Bronchial epithelial cell (primary cell): ENCODE measurements at regions not wholly inside any gene's neighbourhood (a gene's known extent, or its start where the extent isn't known, plus 50 kb on each side); places are given as distances from the start of the nearest gene placed in this dataset.
A peak's percentile ranks its signal among the peaks of the same experiment; 100 is the strongest.

Experiments
- DNase-seq: peaks from one replicate; pipeline ENCODE4 v3.0.0-alpha.2; 2010; ENCODE audit warnings: low read depth
- FAIRE-seq: peaks from 2 replicates; lab custom pipeline; 2011; peaks lifted over from hg19 to GRCh38; lab: Jason Lieb, UNC
- H3K27me3 ChIP-seq: 2 replicates; pipeline ENCODE4 v1.5.1; 2011; ENCODE audit warnings: low read length; ENCODE audit not compliant: control insufficient read depth, insufficient read depth
- H3K36me3 ChIP-seq: 2 replicates; pipeline ENCODE4 v1.5.1; 2011; ENCODE audit warnings: low read length; ENCODE audit not compliant: control insufficient read depth, insufficient read depth
- H3K4me3 ChIP-seq: 2 replicates; pipeline ENCODE4 v1.5.1; 2011; ENCODE audit warnings: mild to moderate bottlenecking, low read depth, low read length, control low read depth
- CTCF ChIP-seq: IDR thresholded peaks from 2 replicates; pipeline ENCODE4 v1.5.1; 2011; ENCODE audit warnings: mild to moderate bottlenecking, moderate library complexity, low read length, control low read depth, inconsistent platforms; ENCODE audit not compliant: insufficient read depth, severe bottlenecking

- DNase-seq (no peak), FAIRE-seq (peak; percentile 75)
- Histone ChIP-seq H3K27me3 (no peaks in the 10 kb centered on the region), H3K4me3 (no peak overlapping the region), H3K36me3 (no peaks in the 10 kb centered on the region)
- TF ChIP-seq CTCF = no peak
These were observed 249.8 kb downstream of the ANAPC1 start for GRCh38 chr2:111634050-111634794.

DNA sequence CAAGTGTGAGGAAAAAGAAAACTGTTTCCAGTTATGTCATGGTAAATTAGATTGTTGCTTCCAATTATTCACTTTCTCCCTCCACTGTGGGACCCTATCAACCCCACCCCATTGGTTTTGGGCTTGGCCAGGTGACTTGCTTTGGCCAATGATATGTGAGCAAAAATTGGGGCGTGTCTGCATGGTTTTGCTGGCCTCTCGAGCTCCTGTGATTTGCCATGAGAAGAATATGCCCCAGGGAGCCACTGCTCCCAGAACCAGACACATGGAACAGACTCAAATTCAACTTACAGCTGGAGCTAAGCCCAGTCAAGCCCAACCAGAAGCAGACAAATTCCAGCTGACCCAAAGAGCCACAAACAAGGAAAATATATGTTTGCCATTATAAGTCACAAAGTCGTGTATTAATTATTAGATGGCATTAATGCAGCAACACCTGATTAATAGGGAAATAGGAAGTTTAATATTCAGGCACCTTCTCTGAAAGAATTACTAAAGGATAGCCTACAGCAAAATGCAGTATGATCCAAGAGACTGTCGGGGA lies 248.9 kb downstream of the ANAPC1 start:
- DNase-seq (no peak), FAIRE-seq (no peak)
- Histone ChIP-seq H3K4me3 (no peak overlapping the region), H3K36me3 (no peaks in the 10 kb centered on the region), H3K27me3 (no peaks in the 10 kb centered on the region)
- TF ChIP-seq CTCF = no peak

- FAIRE-seq (no peak), DNase-seq (no peak)
- no peak for TF ChIP-seq CTCF
- H3K27me3 ChIP-seq = no peaks in the 10 kb centered on the region
- no peaks in the 10 kb centered on the region for H3K36me3 ChIP-seq
- no peak overlapping the region for H3K4me3 ChIP-seq
These were observed 247.1 kb downstream of the ANAPC1 start for GRCh38 chr2:111636905-111637304.

DNA sequence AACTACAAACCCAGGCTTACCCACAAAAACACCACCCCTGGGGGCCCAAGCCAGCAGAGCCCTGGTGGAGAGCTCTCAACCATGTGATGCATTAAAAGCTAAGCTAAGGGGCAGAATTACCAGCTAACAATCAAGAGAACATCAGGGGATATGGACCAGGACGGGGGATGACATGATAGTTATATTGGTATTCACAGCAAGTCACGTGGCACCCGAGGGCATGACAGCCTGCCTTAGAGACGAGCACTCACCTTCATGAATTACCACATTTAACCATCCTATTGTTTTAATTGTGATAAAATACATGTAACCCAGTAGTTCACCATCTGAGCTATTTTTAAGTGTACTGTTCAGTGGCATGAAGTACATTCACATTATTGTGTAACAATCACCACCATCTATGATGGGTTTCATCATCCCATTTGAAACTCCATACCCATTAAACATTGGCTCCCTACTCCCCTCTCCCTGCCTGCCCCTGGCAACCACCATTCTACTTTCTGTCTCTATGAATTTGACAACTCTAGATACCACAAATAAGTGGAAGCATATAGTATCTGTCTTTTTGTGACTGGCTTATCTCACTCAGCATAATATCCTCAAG lies 245.6 kb downstream of the ANAPC1 start:
- FAIRE-seq (no peak), DNase-seq (no peak)
- TF ChIP-seq CTCF = no peak
- no peak overlapping the region for H3K4me3 ChIP-seq
- no peaks in the 10 kb centered on the region for H3K27me3 ChIP-seq
- H3K36me3 ChIP-seq = no peaks in the 10 kb centered on the region

- no peak for TF ChIP-seq CTCF
- H3K36me3 ChIP-seq = no peaks in the 10 kb centered on the region
- H3K27me3 ChIP-seq = no peaks in the 10 kb centered on the region
- FAIRE-seq = peak; percentile 99
- peak; percentile 99 for DNase-seq
- H3K4me3 ChIP-seq = no peak overlapping the region
These were observed 243.5 kb downstream of the ANAPC1 start for GRCh38 chr2:111640480-111640879.
